Central memory CD8-positive, alpha-beta T cell (primary cell): ENCODE measurements at regions not wholly inside any gene's neighbourhood (a gene's known extent, or its start where the extent isn't known, plus 50 kb on each side); places are given as distances from the start of the nearest gene placed in this dataset.

Experiments used
- ATAC-seq: fragments of 150-1000 bp; cut with Tn5 transposase; replicated peaks from 2 replicates; pipeline ENCODE4 v1.10.0; 2022; ENCODE audit warnings: mild to moderate bottlenecking, moderate FRiP score, moderate number of reproducible peaks; ENCODE audit not compliant: poor library complexity, severe bottlenecking; ENCODE audit errors: extremely low read depth
- DNase-seq, 2 donors: peaks; one replicate each; pipeline ENCODE4 v3.0.0; 2021; ENCODE audit warnings: low spot score in 2 of 2
- H3K27ac Mint-ChIP-seq: one replicate; pipeline ENCODE4 v1.8.0; 2022; ENCODE audit warnings: low read depth, mild to moderate bottlenecking, moderate library complexity, mixed read lengths
- H3K27me3 Mint-ChIP-seq: one replicate; pipeline ENCODE4 v1.8.0; 2022; ENCODE audit warnings: mixed read lengths
- H3K36me3 Mint-ChIP-seq: one replicate; pipeline ENCODE4 v1.8.0; 2022; ENCODE audit warnings: mild to moderate bottlenecking, moderate library complexity, mixed read lengths; ENCODE audit not compliant: insufficient read depth
- H3K4me1 Mint-ChIP-seq: one replicate; pipeline ENCODE4 v1.8.0; 2022; ENCODE audit warnings: mixed read lengths
- H3K4me3 Mint-ChIP-seq: one replicate; pipeline ENCODE4 v1.8.0; 2022; ENCODE audit warnings: mild to moderate bottlenecking, moderate library complexity, mixed read lengths
- H3K9me3 Mint-ChIP-seq: one replicate; pipeline ENCODE4 v1.8.0; 2022; ENCODE audit warnings: mixed read lengths

DNA sequence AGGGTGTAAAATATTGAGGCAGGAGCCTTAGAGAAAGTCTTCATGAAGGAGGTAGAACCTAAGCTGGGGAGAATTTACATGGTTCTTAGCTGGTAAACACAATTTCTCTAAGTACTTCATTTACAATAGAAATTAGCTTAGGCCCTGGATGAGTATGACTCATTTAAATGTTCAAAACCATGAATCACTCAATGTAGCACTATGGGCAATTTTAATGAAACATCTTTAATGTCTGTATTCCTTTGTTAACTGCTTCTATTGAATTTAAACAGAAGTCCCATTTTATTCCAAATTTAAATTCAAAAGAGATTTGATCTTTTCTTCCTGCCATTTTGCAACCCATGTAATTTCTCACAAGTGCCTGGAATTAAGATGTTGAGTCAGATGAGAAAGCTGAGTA, 252.1 kb downstream of the RFC3 start:
- H3K36me3 Mint-ChIP-seq: no peaks in the 10 kb centered on the region
- no peaks in the 10 kb centered on the region for H3K4me1 Mint-ChIP-seq
- DNase-seq: no peak
- no peak overlapping the region for H3K27ac Mint-ChIP-seq
- no peak overlapping the region for H3K4me3 Mint-ChIP-seq
- no peaks in the 10 kb centered on the region for H3K27me3 Mint-ChIP-seq
- ATAC-seq: no peak
- peaks cover 3% of the 10 kb centered on the region for H3K9me3 Mint-ChIP-seq

DNA sequence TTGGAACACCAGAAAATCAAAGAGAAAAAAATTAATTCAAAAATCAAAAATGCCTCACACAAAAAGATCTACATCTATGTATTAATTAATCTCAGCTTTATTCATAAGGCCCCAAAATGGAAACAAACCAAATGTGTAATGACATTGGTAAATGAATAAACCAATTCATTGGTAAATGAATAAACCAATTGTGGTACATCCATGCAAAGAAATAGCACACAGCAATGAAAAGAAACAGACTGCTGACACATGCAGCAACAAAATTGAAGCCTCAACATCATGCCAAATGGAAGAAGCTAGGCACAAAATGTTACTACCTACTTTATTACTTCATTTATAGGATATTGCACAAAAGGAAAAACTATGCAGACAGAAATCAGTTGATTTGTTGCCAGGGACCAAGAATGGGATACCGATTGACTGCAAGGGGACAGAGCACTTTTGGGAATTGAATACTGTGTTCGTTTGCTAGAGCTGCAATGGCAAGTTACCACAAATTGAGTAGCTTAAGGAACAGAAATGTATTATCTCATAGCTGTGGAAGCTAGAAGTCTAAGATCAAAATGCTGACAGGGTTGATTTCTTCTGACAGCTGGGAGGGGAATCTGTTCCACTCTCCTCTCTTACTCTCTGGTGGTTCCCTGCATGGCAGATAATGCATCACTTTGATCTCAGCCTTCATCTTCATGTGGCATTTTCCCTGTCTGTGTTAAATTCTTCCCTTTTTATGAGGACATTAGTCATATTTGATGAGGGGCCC, 252.8 kb downstream of the RFC3 start:
- Mint-ChIP-seq H3K4me1 (no peaks in the 10 kb centered on the region), H3K27ac (no peak overlapping the region), H3K36me3 (no peaks in the 10 kb centered on the region), H3K27me3 (no peaks in the 10 kb centered on the region), H3K9me3 (no peaks in the 10 kb centered on the region), H3K4me3 (no peak overlapping the region)
- no peak for ATAC-seq
- no peak for DNase-seq

DNA sequence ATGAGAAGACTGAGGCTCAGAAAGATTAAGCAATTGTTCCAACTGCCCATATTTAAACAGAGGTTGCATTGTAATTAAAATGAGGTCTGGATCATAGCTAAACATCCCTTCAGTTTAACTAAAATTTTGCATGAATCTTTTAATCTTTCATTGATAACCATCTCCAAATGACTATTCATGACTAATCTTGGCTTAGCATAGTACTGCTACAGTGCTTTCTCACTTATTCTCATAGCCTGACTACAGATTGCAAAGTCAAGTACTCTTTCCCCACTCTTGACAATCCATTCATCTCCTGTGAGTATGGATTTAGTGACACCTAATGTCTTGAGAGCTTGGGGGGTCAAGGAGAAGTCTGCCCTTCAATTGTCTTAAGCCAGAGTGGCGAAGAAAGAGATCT, 258.4 kb downstream of the RFC3 start:
- no peaks in the 10 kb centered on the region for H3K9me3 Mint-ChIP-seq
- no peaks in the 10 kb centered on the region for H3K4me1 Mint-ChIP-seq
- no peaks in the 10 kb centered on the region for H3K36me3 Mint-ChIP-seq
- no peak overlapping the region for H3K27ac Mint-ChIP-seq
- no peaks in the 10 kb centered on the region for H3K27me3 Mint-ChIP-seq
- H3K4me3 Mint-ChIP-seq: no peak overlapping the region
- DNase-seq (no peak), ATAC-seq (no peak)

DNA sequence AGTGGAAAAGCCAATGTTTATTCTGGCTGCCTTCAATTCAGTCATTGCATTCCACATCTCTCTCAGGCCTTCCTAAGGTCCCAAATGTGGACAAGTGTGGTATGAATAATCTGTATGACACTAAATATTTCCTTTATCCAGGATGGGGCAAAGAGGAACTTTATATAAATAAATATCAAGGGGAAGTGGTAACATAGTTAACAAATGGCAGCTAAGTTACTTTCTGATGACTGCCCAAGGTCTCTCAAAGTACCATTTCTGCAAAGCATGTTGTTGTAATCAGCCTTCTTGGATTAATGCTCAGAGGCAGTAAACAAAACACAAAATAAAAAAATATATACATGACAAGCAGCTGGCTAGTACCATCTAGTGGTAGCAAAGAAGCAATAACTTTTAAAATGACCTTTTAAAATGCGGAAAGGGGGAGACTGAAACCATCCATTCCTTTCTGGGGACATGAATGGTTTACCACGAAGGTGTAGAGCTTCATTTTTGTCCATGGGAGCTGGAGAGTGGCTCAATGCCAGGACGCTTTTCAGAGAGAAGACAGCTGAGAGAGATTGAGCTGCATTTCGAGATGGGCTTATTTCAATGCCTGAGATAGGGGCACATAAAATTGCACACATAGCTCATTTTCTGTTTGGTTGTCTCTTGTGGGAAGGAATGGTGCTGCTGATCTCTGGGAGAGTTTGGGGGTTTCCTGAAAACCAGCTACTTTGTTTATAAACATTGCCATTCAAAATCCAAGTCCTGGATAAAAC, 259.2 kb downstream of the RFC3 start:
- DNase-seq (no peak), ATAC-seq (no peak)
- H3K4me3 Mint-ChIP-seq: no peak overlapping the region
- no peaks in the 10 kb centered on the region for H3K27me3 Mint-ChIP-seq
- H3K4me1 Mint-ChIP-seq: no peaks in the 10 kb centered on the region
- no peak overlapping the region for H3K27ac Mint-ChIP-seq
- H3K9me3 Mint-ChIP-seq: no peaks in the 10 kb centered on the region
- no peaks in the 10 kb centered on the region for H3K36me3 Mint-ChIP-seq

- Mint-ChIP-seq H3K4me1 (no peaks in the 10 kb centered on the region), H3K4me3 (no peak overlapping the region), H3K27me3 (no peaks in the 10 kb centered on the region), H3K36me3 (no peaks in the 10 kb centered on the region), H3K9me3 (no peaks in the 10 kb centered on the region), H3K27ac (no peak overlapping the region)
- ATAC-seq (no peak), DNase-seq (no peak)
Measured at GRCh38 chr13:34078334-34078999, 260.5 kb downstream of the RFC3 start.

DNA sequence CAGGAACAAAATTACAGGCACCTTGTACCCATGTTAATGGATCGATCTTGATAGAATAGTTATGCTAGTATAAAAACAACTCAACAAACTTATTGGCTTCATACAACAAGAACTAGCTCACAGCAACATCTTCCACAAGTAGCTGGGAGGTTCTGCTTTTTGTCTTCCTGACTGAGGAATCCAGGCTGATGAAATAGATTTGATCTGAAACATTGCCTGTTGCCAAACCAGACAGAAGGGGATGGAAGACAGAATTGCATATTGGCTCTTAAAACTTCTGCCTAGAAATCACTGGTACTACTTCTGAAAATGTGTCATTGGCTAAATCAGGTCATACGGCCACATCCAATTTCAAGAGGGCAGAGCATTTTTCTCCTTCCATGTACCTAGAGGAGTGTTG, 267.3 kb downstream of the RFC3 start:
- Mint-ChIP-seq H3K36me3 (no peaks in the 10 kb centered on the region), H3K27ac (no peak overlapping the region), H3K9me3 (peaks cover 8% of the 10 kb centered on the region), H3K27me3 (no peaks in the 10 kb centered on the region), H3K4me3 (no peak overlapping the region), H3K4me1 (no peaks in the 10 kb centered on the region)
- ATAC-seq: no peak
- no peak for DNase-seq

DNA sequence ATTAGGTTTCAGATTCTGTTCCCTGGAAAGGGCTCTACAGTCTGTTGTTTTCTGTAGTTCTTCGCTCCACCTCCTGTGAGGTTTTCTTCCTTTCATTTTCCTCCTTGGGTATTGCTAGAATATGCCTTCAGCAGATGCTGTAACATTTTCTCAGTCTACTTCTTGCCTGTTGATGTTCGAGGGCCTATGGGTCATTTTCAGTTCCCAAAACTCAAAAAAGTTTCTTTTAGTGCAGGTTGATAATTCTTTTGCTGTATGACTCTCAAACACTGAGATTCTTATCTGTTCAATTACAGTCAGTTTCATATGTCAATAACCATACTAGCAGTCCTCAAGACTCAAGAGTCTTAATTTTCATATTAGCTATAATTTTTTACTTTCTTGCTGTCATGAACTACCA, 268.3 kb downstream of the RFC3 start:
- H3K27ac Mint-ChIP-seq: no peak overlapping the region
- H3K36me3 Mint-ChIP-seq: no peaks in the 10 kb centered on the region
- ATAC-seq (no peak), DNase-seq (no peak)
- peaks cover 8% of the 10 kb centered on the region for H3K9me3 Mint-ChIP-seq
- no peaks in the 10 kb centered on the region for H3K4me1 Mint-ChIP-seq
- no peaks in the 10 kb centered on the region for H3K27me3 Mint-ChIP-seq
- no peak overlapping the region for H3K4me3 Mint-ChIP-seq

DNA sequence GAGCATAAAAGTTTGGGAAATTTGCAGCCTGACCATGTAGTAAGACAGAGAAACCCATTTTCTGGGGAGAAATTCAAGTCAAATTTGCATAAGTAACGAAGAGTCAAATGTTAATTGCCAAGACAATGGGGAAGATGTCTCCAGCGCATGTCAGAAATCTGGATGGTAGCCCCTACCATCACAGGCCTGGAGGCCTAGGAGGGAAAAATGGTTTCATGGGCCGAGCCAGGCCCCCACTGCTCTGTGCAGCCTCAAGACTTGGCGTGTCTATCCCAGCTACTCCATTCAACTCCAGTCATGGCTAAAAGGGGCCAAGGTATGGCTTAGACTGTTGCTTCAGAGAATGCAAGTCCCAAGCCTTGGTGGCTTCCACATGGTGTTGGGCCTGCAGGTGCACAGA, 269.8 kb downstream of the RFC3 start:
- Mint-ChIP-seq H3K4me3 (no peak overlapping the region), H3K9me3 (peaks cover 8% of the 10 kb centered on the region), H3K36me3 (no peaks in the 10 kb centered on the region), H3K27ac (no peak overlapping the region), H3K27me3 (no peaks in the 10 kb centered on the region), H3K4me1 (no peaks in the 10 kb centered on the region)
- DNase-seq (no peak), ATAC-seq (no peak)

DNA sequence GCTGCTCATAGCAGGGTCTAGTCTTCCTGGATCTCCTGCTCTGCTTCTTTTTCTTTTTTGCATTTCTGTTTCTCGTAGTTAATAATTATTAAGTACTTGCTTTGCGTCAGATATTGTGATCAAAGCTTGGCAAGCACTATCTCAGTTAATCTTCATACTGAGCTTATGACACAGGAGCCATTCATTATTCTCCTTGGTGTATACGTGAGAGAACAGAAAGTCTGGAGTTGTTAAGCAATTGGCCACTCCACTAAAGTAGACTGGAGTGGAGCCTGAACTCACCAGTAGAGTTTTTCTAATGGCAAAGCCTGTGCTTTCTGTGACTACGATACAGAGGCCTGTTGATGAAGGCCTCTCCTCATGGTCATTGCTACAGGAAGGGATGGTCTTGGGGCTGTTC, 285.9 kb downstream of the RFC3 start:
- H3K9me3 Mint-ChIP-seq: peaks cover 6% of the 10 kb centered on the region
- DNase-seq: no peak
- H3K36me3 Mint-ChIP-seq: no peaks in the 10 kb centered on the region
- H3K27ac Mint-ChIP-seq: no peak overlapping the region
- ATAC-seq: no peak
- no peaks in the 10 kb centered on the region for H3K27me3 Mint-ChIP-seq
- no peak overlapping the region for H3K4me3 Mint-ChIP-seq
- no peaks in the 10 kb centered on the region for H3K4me1 Mint-ChIP-seq

GRCh38 chr13:34104853-34105252, 286.9 kb downstream of the RFC3 start:
- no peaks in the 10 kb centered on the region for H3K36me3 Mint-ChIP-seq
- ATAC-seq (no peak), DNase-seq (no peak)
- no peak overlapping the region for H3K27ac Mint-ChIP-seq
- H3K27me3 Mint-ChIP-seq: no peaks in the 10 kb centered on the region
- no peak overlapping the region for H3K4me3 Mint-ChIP-seq
- H3K4me1 Mint-ChIP-seq: no peaks in the 10 kb centered on the region
- H3K9me3 Mint-ChIP-seq: peaks cover 9% of the 10 kb centered on the region

GRCh38 chr13:34107806-34108205, 289.9 kb downstream of the RFC3 start:
- Mint-ChIP-seq H3K4me3 (no peak overlapping the region), H3K27me3 (no peaks in the 10 kb centered on the region), H3K36me3 (no peaks in the 10 kb centered on the region), H3K4me1 (no peaks in the 10 kb centered on the region), H3K9me3 (peaks cover 14% of the 10 kb centered on the region), H3K27ac (no peak overlapping the region)
- no peak for DNase-seq
- ATAC-seq: no peak

- ATAC-seq (no peak), DNase-seq (no peak)
- no peak overlapping the region for H3K27ac Mint-ChIP-seq
- H3K36me3 Mint-ChIP-seq: no peaks in the 10 kb centered on the region
- H3K4me3 Mint-ChIP-seq: no peak overlapping the region
- H3K27me3 Mint-ChIP-seq: no peaks in the 10 kb centered on the region
- H3K9me3 Mint-ChIP-seq: peaks cover 14% of the 10 kb centered on the region
- H3K4me1 Mint-ChIP-seq: no peaks in the 10 kb centered on the region
Measured at GRCh38 chr13:34108410-34108809, 290.5 kb downstream of the RFC3 start.

GRCh38 chr13:34114581-34114980, 296.6 kb downstream of the RFC3 start:
- H3K4me3 Mint-ChIP-seq: no peak overlapping the region
- no peaks in the 10 kb centered on the region for H3K4me1 Mint-ChIP-seq
- H3K27me3 Mint-ChIP-seq: no peaks in the 10 kb centered on the region
- peaks cover 13% of the 10 kb centered on the region for H3K9me3 Mint-ChIP-seq
- no peaks in the 10 kb centered on the region for H3K36me3 Mint-ChIP-seq
- ATAC-seq (no peak), DNase-seq (no peak)
- H3K27ac Mint-ChIP-seq: no peak overlapping the region
